ENCODE measurements at regions not wholly inside any gene's neighbourhood (a gene's known extent, or its start where the extent isn't known, plus 50 kb on each side); places are given as distances from the start of the nearest gene placed in this dataset.

GRCh38 chrX:39253551-39253950 lies 452.3 kb downstream of the MID1IP1 start:
- in situ Hi-C loops (cut with HindIII; ENCODE audit: low sequenced_read_pairs), result no loop called here
- no peak for DNase-seq (ENCODE audit: low read depth)
- no peak for TF ChIP-seq CTCF (IDR thresholded peaks at IDR 0.05; ENCODE audit: low read depth, low read length, missing control alignments)
- no peak overlapping the region for H3K4me3 ChIP-seq (ENCODE audit: low read depth, low read length)

- no peak for TF ChIP-seq CTCF (IDR thresholded peaks at IDR 0.05; ENCODE audit: low read depth, low read length, missing control alignments)
- in situ Hi-C loops (cut with HindIII; ENCODE audit: low sequenced_read_pairs), result no loop called here
- DNase-seq (ENCODE audit: low read depth), result no peak
- no peak overlapping the region for H3K4me3 ChIP-seq (ENCODE audit: low read depth, low read length)
Observed at GRCh38 chrX:39258331-39258730, 457.1 kb downstream of the MID1IP1 start.

- in situ Hi-C loops (cut with HindIII; ENCODE audit: low sequenced_read_pairs), result no loop called here
- DNase-seq (ENCODE audit: low read depth), result no peak
- no peak overlapping the region for H3K4me3 ChIP-seq (ENCODE audit: low read depth, low read length)
- no peak for TF ChIP-seq CTCF (IDR thresholded peaks at IDR 0.05; ENCODE audit: low read depth, low read length, missing control alignments)
Observed at GRCh38 chrX:39260965-39261364, 459.7 kb downstream of the MID1IP1 start.

GRCh38 chrX:39261446-39262147 lies 460.3 kb downstream of the MID1IP1 start:
- in situ Hi-C loops (cut with HindIII; ENCODE audit: low sequenced_read_pairs), result no loop called here
- DNase-seq (ENCODE audit: low read depth), result no peak
- H3K4me3 ChIP-seq (ENCODE audit: low read depth, low read length), result no peak overlapping the region
- peak; percentile 46 for TF ChIP-seq CTCF (IDR thresholded peaks at IDR 0.05; ENCODE audit: low read depth, low read length, missing control alignments)

GRCh38 chrX:39262641-39263040 lies 461.4 kb downstream of the MID1IP1 start:
- DNase-seq (ENCODE audit: low read depth), result no peak
- in situ Hi-C loops (cut with HindIII; ENCODE audit: low sequenced_read_pairs), result no loop called here
- H3K4me3 ChIP-seq (ENCODE audit: low read depth, low read length), result no peak overlapping the region
- TF ChIP-seq CTCF (IDR thresholded peaks at IDR 0.05; ENCODE audit: low read depth, low read length, missing control alignments), result no peak

- TF ChIP-seq CTCF (IDR thresholded peaks at IDR 0.05; ENCODE audit: low read depth, low read length, missing control alignments), result no peak
- H3K4me3 ChIP-seq (ENCODE audit: low read depth, low read length), result no peak overlapping the region
- in situ Hi-C loops (cut with HindIII; ENCODE audit: low sequenced_read_pairs), result no loop called here
- no peak for DNase-seq (ENCODE audit: low read depth)
Observed at GRCh38 chrX:39264023-39264422, 462.8 kb downstream of the MID1IP1 start.
